KMS-11 (cell line): ENCODE measurements at regions not wholly inside any gene's neighbourhood (a gene's known extent, or its start where the extent isn't known, plus 50 kb on each side); places are given as distances from the start of the nearest gene placed in this dataset.
"Not testable (repeated sequence)": the region's sequence is repeated elsewhere in the genome, so short reads cannot be mapped to it uniquely, and the experiment has no call there.

Source experiments
- H2AFZ ChIP-seq: fragments of 200-600 bp; sonication (generic); 2 replicates; pipeline ENCODE4 v1.6.1; 2016; ENCODE audit warnings: antibody characterized with exemption, mixed run types, low read depth
- H3K27ac ChIP-seq: fragments of 200-600 bp; sonication (generic); 2 replicates; pipeline ENCODE4 v1.6.1; 2016; ENCODE audit warnings: mild to moderate bottlenecking, mixed run types
- H3K27me3 ChIP-seq: fragments of 200-600 bp; sonication (generic); 2 replicates; pipeline ENCODE4 v1.6.1; 2017; ENCODE audit warnings: mild to moderate bottlenecking, low read depth, mixed run types, moderate library complexity; ENCODE audit not compliant: insufficient read depth
- H3K36me3 ChIP-seq: fragments of 200-600 bp; sonication (generic); 2 replicates; pipeline ENCODE4 v1.6.1; 2017; ENCODE audit warnings: mild to moderate bottlenecking, mixed run types; ENCODE audit not compliant: insufficient read depth
- H3K4me1 ChIP-seq: fragments of 200-600 bp; sonication (generic); 2 replicates; pipeline ENCODE4 v1.6.1; 2016; ENCODE audit warnings: mild to moderate bottlenecking, low read depth, mixed run types; ENCODE audit not compliant: poor library complexity, severe bottlenecking
- H3K4me2 ChIP-seq: fragments of 200-600 bp; sonication (generic); 2 replicates; pipeline ENCODE4 v1.7.0; 2016; ENCODE audit warnings: mild to moderate bottlenecking, mixed run types
- H3K4me3 ChIP-seq: fragments of 200-600 bp; sonication (generic); IDR thresholded peaks from 2 replicates; pipeline ENCODE4 v1.6.1; 2017; ENCODE audit warnings: low read depth, low read length, mixed read lengths; ENCODE audit not compliant: insufficient read depth
- H3K79me2 ChIP-seq: fragments of 200-600 bp; sonication (generic); 2 replicates; pipeline ENCODE4 v1.6.1; 2016; ENCODE audit warnings: low read depth, mixed run types; ENCODE audit not compliant: insufficient read depth
- H3K9ac ChIP-seq: fragments of 200-600 bp; sonication (generic); 2 replicates; pipeline ENCODE4 v1.6.1; 2016; ENCODE audit warnings: mild to moderate bottlenecking, mixed run types
- H4K20me1 ChIP-seq: fragments of 200-600 bp; sonication (generic); 2 replicates; pipeline ENCODE4 v1.6.1; 2016; ENCODE audit warnings: mild to moderate bottlenecking, mixed run types; ENCODE audit not compliant: insufficient read depth
- TF ChIP-seq, protein P1 (sequence below): fragments of 200-600 bp; sonication (generic); conservative IDR thresholded peaks from 2 replicates; pipeline ENCODE4 v1.6.1; 2017; ENCODE audit warnings: low read depth, mild to moderate bottlenecking, antibody characterized with exemption, low read length, moderate library complexity, mixed read lengths

DNA sequence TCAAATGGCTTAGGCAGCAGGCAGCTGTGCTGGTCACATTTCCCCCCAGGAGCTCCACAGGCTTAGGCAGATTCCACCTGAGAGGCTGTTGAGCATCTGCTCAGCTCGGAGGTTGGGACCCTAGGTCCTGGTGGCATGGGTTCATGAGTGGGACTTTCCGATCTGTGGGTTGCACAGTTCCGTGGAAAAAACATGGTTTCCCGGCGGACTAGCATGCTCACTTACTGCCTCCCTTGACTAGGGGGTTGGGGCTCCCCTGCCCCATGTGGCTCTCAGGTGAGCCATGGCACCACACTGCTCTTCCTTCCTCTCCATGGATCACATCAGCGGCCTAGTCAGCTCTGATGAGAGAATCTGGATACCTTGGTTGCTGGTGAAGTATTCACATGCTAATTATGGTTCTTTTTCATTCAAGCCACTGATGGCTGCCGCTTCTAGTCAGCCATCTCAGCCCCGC, 685.1 kb downstream of the METTL15 start:
- no peak overlapping the region for H3K9ac ChIP-seq
- no peak overlapping the region for H3K4me2 ChIP-seq
- no peak overlapping the region for H2AFZ ChIP-seq
- no peaks in the 10 kb centered on the region for H3K36me3 ChIP-seq
- no peak overlapping the region for H3K27ac ChIP-seq
- no peaks in the 10 kb centered on the region for H3K79me2 ChIP-seq
- no peaks in the 10 kb centered on the region for H4K20me1 ChIP-seq
- no peaks in the 10 kb centered on the region for H3K27me3 ChIP-seq
- TF ChIP-seq, protein P1, sequence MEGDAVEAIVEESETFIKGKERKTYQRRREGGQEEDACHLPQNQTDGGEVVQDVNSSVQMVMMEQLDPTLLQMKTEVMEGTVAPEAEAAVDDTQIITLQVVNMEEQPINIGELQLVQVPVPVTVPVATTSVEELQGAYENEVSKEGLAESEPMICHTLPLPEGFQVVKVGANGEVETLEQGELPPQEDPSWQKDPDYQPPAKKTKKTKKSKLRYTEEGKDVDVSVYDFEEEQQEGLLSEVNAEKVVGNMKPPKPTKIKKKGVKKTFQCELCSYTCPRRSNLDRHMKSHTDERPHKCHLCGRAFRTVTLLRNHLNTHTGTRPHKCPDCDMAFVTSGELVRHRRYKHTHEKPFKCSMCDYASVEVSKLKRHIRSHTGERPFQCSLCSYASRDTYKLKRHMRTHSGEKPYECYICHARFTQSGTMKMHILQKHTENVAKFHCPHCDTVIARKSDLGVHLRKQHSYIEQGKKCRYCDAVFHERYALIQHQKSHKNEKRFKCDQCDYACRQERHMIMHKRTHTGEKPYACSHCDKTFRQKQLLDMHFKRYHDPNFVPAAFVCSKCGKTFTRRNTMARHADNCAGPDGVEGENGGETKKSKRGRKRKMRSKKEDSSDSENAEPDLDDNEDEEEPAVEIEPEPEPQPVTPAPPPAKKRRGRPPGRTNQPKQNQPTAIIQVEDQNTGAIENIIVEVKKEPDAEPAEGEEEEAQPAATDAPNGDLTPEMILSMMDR = no peak
- no peak overlapping the region for H3K4me3 ChIP-seq
- H3K4me1 ChIP-seq = no peaks in the 10 kb centered on the region

DNA sequence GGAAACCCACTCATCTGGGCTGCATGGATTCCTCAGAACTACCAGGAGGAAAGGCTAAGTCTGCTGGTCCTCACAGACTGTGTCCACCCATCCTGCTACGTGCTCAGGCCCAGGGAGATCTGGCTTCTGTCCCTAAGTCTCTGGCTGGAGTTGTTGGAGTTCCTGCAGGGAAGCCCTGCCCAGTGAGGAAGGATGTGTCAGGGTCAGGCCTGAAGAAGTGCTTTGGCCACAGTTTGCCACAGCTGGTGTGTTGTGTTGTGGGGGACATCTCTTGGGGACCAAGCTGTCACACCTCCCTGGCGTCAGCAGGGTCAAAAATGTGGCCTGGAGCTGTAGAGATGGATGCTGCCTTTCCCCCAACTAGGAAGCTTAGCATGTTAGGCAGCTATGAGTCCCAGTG, 684.7 kb downstream of the METTL15 start:
- Histone ChIP-seq H2AFZ (no peak overlapping the region), H3K4me2 (no peak overlapping the region)
- TF ChIP-seq, protein P1 = no peak

DNA sequence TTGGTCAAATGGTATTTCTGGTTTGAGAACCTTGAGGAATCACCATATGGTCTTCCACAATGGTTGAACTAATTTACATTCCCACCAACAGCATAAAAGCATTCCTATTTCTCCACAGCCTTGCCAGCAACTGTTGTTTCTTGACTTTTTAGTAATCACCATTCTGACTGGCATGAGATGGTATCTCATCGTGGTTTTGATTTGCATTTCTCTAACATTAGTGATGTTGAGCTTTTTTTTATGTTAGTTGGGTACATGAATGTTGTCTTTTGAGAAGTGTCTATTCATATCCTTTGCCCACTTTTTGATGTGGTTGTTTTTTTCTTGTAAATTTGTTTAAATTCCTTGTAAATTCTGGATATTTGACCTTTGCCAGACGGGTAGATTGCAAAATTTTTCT, 679.7 kb downstream of the METTL15 start:
- not testable (repeated sequence) for H3K4me2 ChIP-seq, H3K4me3 ChIP-seq, H3K4me1 ChIP-seq, H4K20me1 ChIP-seq, H3K36me3 ChIP-seq, H3K79me2 ChIP-seq, H2AFZ ChIP-seq, H3K27me3 ChIP-seq, H3K27ac ChIP-seq, H3K9ac ChIP-seq

More for the DNA sequence above, 684.7 kb downstream of the METTL15 start:
- H3K36me3 ChIP-seq = no peaks in the 10 kb centered on the region
- no peaks in the 10 kb centered on the region for H3K79me2 ChIP-seq
- H3K27ac ChIP-seq = no peak overlapping the region
- no peaks in the 10 kb centered on the region for H3K4me1 ChIP-seq
- no peaks in the 10 kb centered on the region for H4K20me1 ChIP-seq
- H3K27me3 ChIP-seq = no peaks in the 10 kb centered on the region
- H3K9ac ChIP-seq = no peak overlapping the region
- no peak overlapping the region for H3K4me3 ChIP-seq

DNA sequence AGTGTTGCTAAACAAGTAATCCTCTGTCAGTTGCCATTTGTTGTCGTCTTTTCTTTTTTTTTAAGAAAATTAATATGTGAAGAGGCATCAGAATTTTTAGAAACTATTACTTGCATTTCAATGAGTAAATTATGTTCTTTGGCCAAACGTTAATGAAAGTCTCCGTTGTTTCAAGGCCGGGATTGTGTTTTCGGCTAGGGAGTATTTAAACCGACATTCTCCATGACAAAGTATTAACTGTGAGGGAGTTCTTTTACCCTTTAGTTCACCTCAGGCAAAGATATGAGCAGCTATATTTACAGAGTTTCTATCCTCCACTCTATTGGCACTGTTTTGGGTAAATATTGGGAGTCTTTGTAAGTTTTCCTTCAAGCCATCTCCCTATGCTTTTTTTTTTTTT, 668.9 kb downstream of the METTL15 start:
- Histone ChIP-seq H3K4me3 (no peak overlapping the region), H3K27me3 (no peaks in the 10 kb centered on the region), H3K4me2 (no peak overlapping the region), H3K4me1 (no peaks in the 10 kb centered on the region), H3K79me2 (no peaks in the 10 kb centered on the region), H3K9ac (no peak overlapping the region), H2AFZ (no peak overlapping the region), H3K36me3 (no peaks in the 10 kb centered on the region), H4K20me1 (no peaks in the 10 kb centered on the region), H3K27ac (no peak overlapping the region)
- TF ChIP-seq, protein P1 = no peak

DNA sequence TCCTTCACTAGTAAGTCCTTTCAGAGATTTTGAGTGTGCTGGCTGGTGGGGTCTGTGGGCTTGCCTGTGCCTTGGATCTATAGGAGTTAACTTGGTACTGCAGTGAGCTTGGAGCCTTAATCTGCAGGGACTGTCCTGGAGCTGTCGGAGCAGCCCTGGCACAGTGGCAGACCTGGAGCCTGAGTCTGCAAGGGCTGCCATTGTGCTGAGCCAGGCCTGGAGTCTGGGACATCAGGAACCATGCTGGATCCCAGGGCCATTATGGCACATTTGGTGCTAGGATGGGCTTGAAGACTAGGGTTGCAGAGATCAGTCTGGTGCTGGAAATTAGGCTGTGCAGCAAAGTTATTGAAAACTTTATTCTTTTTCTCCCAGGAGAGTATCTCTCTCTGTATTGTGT, 665.4 kb downstream of the METTL15 start:
- no peak overlapping the region for H2AFZ ChIP-seq
- no peak overlapping the region for H3K9ac ChIP-seq
- H3K4me1 ChIP-seq = no peaks in the 10 kb centered on the region
- no peak overlapping the region for H3K4me3 ChIP-seq
- H3K27ac ChIP-seq = no peak overlapping the region
- no peaks in the 10 kb centered on the region for H3K27me3 ChIP-seq
- H4K20me1 ChIP-seq = no peaks in the 10 kb centered on the region
- no peaks in the 10 kb centered on the region for H3K36me3 ChIP-seq
- TF ChIP-seq, protein P1 = no peak
- no peaks in the 10 kb centered on the region for H3K79me2 ChIP-seq
- no peak overlapping the region for H3K4me2 ChIP-seq
